Prostate gland (tissue), 2 donors: ENCODE measurements at regions not wholly inside any gene's neighbourhood (a gene's known extent, or its start where the extent isn't known, plus 50 kb on each side); places are given as distances from the start of the nearest gene placed in this dataset.

Experiments
- POLR2A ChIP-seq: fragments of 450-650 bp; IDR thresholded peaks from one replicate; pipeline ENCODE4 v1.6.1; 2016; ENCODE audit warnings: antibody characterized with exemption, mild to moderate bottlenecking
- POLR2AphosphoS5 ChIP-seq: sonication (generic); formaldehyde crosslinking; IDR thresholded peaks from one replicate; pipeline ENCODE4 v1.6.1; 2017; ENCODE audit warnings: antibody characterized with exemption
- TF ChIP-seq, protein P1 (sequence below), 4 experiments: fragments of 200-600 bp in 2 of 4; fragments of 450-650 bp in 2 of 4; sonication (generic) in 2 of 4; IDR thresholded peaks; 1 replicate in 3 of 4; 2 replicates in 1 of 4; pipeline ENCODE4 v1.5.1; 2016 to 2019; ENCODE audit warnings: antibody characterized with exemption in 4 of 4, mild to moderate bottlenecking in 2 of 4, moderate library complexity in 2 of 4

DNA sequence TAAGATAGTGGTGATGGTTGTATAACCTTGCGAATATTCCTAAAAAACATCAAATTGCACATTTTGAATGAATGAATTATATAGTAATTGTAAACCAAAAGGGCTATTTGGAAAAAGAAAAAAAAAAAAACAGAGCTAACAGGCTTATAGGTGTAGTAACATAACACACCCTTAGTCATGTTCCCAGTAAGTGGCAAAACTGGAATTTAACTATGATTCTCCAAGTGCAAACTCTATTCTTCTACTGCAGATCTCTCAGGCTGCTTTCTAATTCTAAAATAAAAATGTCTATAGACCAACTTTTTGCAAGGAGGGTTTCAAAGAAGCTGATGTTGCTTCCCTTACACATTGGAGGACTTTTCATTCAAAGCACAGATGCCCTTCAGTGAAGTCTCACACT, 293.2 kb upstream of the MON1B start:
- TF ChIP-seq, protein P1, sequence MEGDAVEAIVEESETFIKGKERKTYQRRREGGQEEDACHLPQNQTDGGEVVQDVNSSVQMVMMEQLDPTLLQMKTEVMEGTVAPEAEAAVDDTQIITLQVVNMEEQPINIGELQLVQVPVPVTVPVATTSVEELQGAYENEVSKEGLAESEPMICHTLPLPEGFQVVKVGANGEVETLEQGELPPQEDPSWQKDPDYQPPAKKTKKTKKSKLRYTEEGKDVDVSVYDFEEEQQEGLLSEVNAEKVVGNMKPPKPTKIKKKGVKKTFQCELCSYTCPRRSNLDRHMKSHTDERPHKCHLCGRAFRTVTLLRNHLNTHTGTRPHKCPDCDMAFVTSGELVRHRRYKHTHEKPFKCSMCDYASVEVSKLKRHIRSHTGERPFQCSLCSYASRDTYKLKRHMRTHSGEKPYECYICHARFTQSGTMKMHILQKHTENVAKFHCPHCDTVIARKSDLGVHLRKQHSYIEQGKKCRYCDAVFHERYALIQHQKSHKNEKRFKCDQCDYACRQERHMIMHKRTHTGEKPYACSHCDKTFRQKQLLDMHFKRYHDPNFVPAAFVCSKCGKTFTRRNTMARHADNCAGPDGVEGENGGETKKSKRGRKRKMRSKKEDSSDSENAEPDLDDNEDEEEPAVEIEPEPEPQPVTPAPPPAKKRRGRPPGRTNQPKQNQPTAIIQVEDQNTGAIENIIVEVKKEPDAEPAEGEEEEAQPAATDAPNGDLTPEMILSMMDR (IDR thresholded peaks at IDR 0.05), result no peak
- TF ChIP-seq POLR2A (no peak), POLR2AphosphoS5 (no peak)
